Lower leg skin (tissue), 4 donors: ENCODE measurements at regions not wholly inside any gene's neighbourhood (a gene's known extent, or its start where the extent isn't known, plus 50 kb on each side); places are given as distances from the start of the nearest gene placed in this dataset.
"Not testable (repeated sequence)": the region's sequence is repeated elsewhere in the genome, so short reads cannot be mapped to it uniquely, and the experiment has no call there.

ENCODE experiments used
- DNase-seq, 2 donors: peaks; one replicate each; pipeline ENCODE4 v3.0.0-alpha.2; 2019; ENCODE audit warnings: low spot score in 2 of 2
- H3K4me3 ChIP-seq: fragments of 200-600 bp; sonication (generic); 2 replicates; pipeline ENCODE4 v1.5.1; 2017; ENCODE audit warnings: mild to moderate bottlenecking, low read depth; ENCODE audit not compliant: poor library complexity, severe bottlenecking
- POLR2A ChIP-seq, 2 donors: fragments of 450-650 bp; IDR thresholded peaks; one replicate each; pipeline ENCODE4 v1.6.1; 2016 to 2017; ENCODE audit warnings: antibody characterized with exemption in 2 of 2, mild to moderate bottlenecking in 1 of 2, moderate library complexity in 1 of 2
- WGBS, 2 donors: methylation state at CpG; one replicate each; pipeline ENCODE4 v1.1.5; 2018; 5-methylcytosine and 5-hydroxymethylcytosine counted together
- intact Hi-C: fragments of 100-400 bp; cut with DNase I; formaldehyde crosslinking; loops from one replicate; pipeline ENCODE4 v1.15.0; 2023; ENCODE audit warnings: low total_unique reads
- TF ChIP-seq, protein P1 (sequence below), 3 donors: fragments of 450-650 bp; IDR thresholded peaks; one replicate each; pipeline ENCODE4 v1.5.1; 2016; ENCODE audit warnings: antibody characterized with exemption in 3 of 3, mild to moderate bottlenecking in 3 of 3, moderate library complexity in 2 of 3

DNA sequence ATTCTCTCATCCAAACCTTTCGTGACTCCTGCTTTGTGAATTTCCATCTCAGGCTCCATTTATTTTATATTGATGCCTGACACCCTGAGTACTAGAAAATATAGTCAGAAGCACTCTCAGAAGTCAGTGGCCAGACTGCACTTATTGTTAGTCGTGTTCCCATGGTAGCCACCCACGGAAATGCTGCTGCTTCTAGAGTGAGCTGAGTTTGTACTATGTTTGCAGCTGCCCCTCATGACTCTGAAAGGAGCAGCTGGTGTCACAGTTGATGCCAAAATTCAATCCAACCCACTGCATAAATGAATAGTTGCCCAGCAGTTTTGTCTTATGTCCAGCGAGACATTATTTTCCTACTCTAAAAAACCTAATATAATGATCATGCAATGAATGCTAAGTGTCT is 265.2 kb upstream of the SPHKAP start:
- TF ChIP-seq, protein P1, sequence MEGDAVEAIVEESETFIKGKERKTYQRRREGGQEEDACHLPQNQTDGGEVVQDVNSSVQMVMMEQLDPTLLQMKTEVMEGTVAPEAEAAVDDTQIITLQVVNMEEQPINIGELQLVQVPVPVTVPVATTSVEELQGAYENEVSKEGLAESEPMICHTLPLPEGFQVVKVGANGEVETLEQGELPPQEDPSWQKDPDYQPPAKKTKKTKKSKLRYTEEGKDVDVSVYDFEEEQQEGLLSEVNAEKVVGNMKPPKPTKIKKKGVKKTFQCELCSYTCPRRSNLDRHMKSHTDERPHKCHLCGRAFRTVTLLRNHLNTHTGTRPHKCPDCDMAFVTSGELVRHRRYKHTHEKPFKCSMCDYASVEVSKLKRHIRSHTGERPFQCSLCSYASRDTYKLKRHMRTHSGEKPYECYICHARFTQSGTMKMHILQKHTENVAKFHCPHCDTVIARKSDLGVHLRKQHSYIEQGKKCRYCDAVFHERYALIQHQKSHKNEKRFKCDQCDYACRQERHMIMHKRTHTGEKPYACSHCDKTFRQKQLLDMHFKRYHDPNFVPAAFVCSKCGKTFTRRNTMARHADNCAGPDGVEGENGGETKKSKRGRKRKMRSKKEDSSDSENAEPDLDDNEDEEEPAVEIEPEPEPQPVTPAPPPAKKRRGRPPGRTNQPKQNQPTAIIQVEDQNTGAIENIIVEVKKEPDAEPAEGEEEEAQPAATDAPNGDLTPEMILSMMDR (IDR thresholded peaks at IDR 0.05), result no peak
- no peak for TF ChIP-seq POLR2A (IDR thresholded peaks at IDR 0.05)
- intact Hi-C loops, result no loop called here
- no peak for DNase-seq
- H3K4me3 ChIP-seq, result no peak overlapping the region
- 52 to 56% methylated on average over 4 of the region's 4 CpGs for WGBS, 2 donors

GRCh38 chr2:228444161-228444560 is 262.7 kb upstream of the SPHKAP start:
- intact Hi-C loops, result no loop called here
- DNase-seq, result no peak
- TF ChIP-seq POLR2A (IDR thresholded peaks at IDR 0.05), result no peak
- TF ChIP-seq, protein P1 (IDR thresholded peaks at IDR 0.05), result no peak
- H3K4me3 ChIP-seq, result no peak overlapping the region
- WGBS, 2 donors, result 80 to 92% methylated on average over 4 of the region's 4 CpGs

- no peak for TF ChIP-seq POLR2A (IDR thresholded peaks at IDR 0.05)
- TF ChIP-seq, protein P1 (IDR thresholded peaks at IDR 0.05), result no peak
- intact Hi-C loops, result no loop called here
- no peak for DNase-seq
- no peak overlapping the region for H3K4me3 ChIP-seq
Observed at GRCh38 chr2:228433721-228434120, 252.2 kb upstream of the SPHKAP start.

DNA sequence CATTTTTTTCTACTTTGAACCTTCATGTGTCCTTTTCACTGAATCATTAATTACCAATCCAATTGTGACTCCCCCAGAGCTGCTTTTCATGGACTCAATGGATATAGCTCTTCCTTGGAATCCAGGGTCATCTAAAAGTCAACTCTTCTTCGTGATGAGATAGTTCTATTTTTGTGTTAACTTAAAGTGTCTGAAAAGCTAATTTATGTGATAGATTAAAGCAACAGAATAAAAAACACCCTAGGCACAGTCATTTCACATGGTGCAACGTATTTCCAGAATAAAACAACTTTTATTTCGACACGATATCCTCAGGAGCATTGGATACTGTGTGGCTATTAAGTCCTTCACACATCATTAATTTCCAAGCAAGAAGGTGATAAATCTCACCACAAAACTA is 250.6 kb upstream of the SPHKAP start:
- intact Hi-C loops, result no loop called here
- H3K4me3 ChIP-seq, result no peak overlapping the region
- TF ChIP-seq, protein P1 (IDR thresholded peaks at IDR 0.05), result no peak
- TF ChIP-seq POLR2A (IDR thresholded peaks at IDR 0.05), result no peak
- DNase-seq, result no peak
- WGBS, 2 donors, result 50 to 53% methylated on average over 4 of the region's 4 CpGs

DNA sequence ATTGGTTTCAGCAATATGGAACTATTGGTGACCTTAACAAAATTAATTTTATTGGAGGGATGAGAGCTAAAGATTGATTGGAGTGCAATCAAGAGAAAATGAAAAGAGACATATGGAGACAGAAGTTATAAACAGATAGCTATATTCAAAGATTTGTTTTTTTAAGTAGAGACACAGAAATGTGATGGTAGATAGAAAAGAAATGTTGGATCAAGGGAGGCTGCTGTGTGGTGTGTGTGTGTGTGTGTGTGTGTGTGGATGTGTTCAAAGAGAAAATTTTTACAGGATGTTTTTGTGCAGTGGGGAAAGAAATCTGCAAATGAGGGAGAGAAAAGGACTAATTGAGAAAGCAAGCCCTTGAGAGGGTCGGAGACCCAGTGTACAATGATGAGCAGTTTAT is 249.5 kb upstream of the SPHKAP start:
- DNase-seq, result no peak
- 55 to 64% methylated on average over 1 of the region's 1 CpG for WGBS, 2 donors
- TF ChIP-seq, protein P1 (IDR thresholded peaks at IDR 0.05), result no peak
- TF ChIP-seq POLR2A (IDR thresholded peaks at IDR 0.05), result no peak

GRCh38 chr2:228426502-228427216 is 245.2 kb upstream of the SPHKAP start:
- no peak overlapping the region for H3K4me3 ChIP-seq
- DNase-seq, result no peak
- intact Hi-C loops, result no loop called here
- 51 to 58% methylated on average over 1 of the region's 1 CpG for whole genome bisulfite sequencing, 2 donors
- TF ChIP-seq, protein P1 (IDR thresholded peaks at IDR 0.05), result no peak
- no peak for TF ChIP-seq POLR2A (IDR thresholded peaks at IDR 0.05)

More for the DNA sequence above, 249.5 kb upstream of the SPHKAP start:
- H3K4me3 ChIP-seq, result no peak overlapping the region
- intact Hi-C loops, result no loop called here

DNA sequence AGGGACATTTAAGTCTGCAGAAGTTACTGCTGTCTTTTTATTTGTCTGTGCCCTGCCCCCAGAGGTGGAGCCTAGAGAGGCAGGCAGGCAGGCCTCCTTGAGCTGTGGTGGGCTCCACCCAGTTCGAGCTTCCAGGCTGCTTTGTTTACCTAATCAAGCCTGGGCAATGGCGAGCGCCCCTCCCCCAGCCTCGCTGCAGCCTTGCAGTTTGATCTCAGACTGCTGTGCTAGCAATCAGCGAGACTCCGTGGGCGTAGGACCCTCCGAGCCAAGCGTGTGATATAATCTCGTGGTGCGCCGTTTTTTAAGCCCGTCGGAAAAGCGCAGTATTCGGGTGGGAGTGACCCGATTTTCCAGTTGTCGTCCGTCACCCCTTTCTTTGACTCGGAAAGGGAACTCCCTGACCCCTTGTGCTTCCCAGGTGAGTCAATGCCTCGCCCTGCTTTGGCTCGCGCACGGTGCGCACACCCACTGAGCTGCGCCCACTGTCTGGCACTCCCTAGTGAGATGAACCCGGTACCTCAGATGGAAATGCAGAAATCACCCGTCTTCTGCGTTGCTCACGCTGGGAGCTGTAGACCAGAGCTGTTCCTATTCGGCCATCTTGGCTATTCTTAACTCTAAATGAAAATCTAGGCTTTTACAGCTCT is 244.0 kb upstream of the SPHKAP start:
- H3K4me3 ChIP-seq, DNase-seq, intact Hi-C loops: not testable (repeated sequence)
- 79 to 87% methylated on average over 23 to 26 of the region's 31 CpGs for WGBS, 2 donors
